HepG2 (cell line): ENCODE measurements at regions not wholly inside any gene's neighbourhood (a gene's known extent, or its start where the extent isn't known, plus 50 kb on each side); places are given as distances from the start of the nearest gene placed in this dataset.

Experiments used
- ATAC-seq: fragments of 200-7000 bp; cut with Tn5 transposase; 3 replicates; pipeline ENCODE4 v1.9.1; 2020; ENCODE audit warnings: mild to moderate bottlenecking, moderate library complexity
- BruUV-seq: library from RNA; stranded (reverse); fragments of 400-500 nt; replicated peaks from 2 replicates; lab custom pipeline; 2021; lab: Mats Ljungman, UMichigan
- CTCF ChIA-PET: fragments of 300-600 bp; formaldehyde crosslinking; extraction: SDS; loops from one replicate; lab custom pipeline; 2021; ENCODE audit warnings: low total read pairs, inconsistent platforms, low intra/inter-chr PET ratio; lab: Yijun Ruan, JAX
- POLR2A ChIA-PET: fragments of 350-600 bp; sonication (Branson Sonifier 250); formaldehyde crosslinking; loops from one replicate; lab custom pipeline; 2020; ENCODE audit warnings: antibody characterized with exemption, inconsistent platforms; lab: Yijun Ruan, JAX
- DNase-seq: peaks from one replicate; pipeline ENCODE4 v3.0.0-alpha.2; 2015; ENCODE audit warnings: low spot score
- FAIRE-seq: peaks from 3 replicates; lab custom pipeline; 2011; peaks lifted over from hg19 to GRCh38; lab: Jason Lieb, UNC
- H2AFZ ChIP-seq: one replicate; pipeline ENCODE4 v1.6.1; 2011; ENCODE audit warnings: low read length, inconsistent platforms
- H3K27ac ChIP-seq: fragments of 300-600 bp; 3 replicates; pipeline ENCODE4 v1.8.0; 2011; ENCODE audit warnings: mixed run types, mild to moderate bottlenecking, mixed read lengths, low read length, inconsistent platforms; ENCODE audit not compliant: insufficient read depth; ENCODE audit errors: extremely low read length
- H3K27me3 ChIP-seq, 2 experiments: fragments of 200-600 bp in 1 of 2; 2 replicates in 1 of 2; 3 replicates in 1 of 2; pipeline versions ENCODE4 v1.6.0 to v1.8.0; 2011; ENCODE audit warnings: low read length in 2 of 2, mild to moderate bottlenecking in 2 of 2, moderate library complexity in 2 of 2, inconsistent platforms in 1 of 2; ENCODE audit not compliant: insufficient read depth in 2 of 2, control insufficient read depth in 1 of 2
- H3K36me3 ChIP-seq, 2 experiments: fragments of 200-600 bp in 1 of 2; replicated peaks in 1 of 2; 2 replicates in 1 of 2; 3 replicates in 1 of 2; pipeline versions ENCODE4 v1.5.1 to v1.8.0; 2011; ENCODE audit warnings: low read length in 2 of 2, inconsistent platforms in 1 of 2; ENCODE audit not compliant: insufficient read depth in 2 of 2, control insufficient read depth in 1 of 2
- H3K4me1 ChIP-seq: 2 replicates; pipeline ENCODE4 v1.5.1; 2012; ENCODE audit warnings: low read length, inconsistent platforms; ENCODE audit not compliant: insufficient read depth
- H3K4me2 ChIP-seq: 2 replicates; pipeline ENCODE4 v1.6.0; 2011; ENCODE audit warnings: low read depth, low read length, inconsistent platforms
- H3K4me3 ChIP-seq, 3 experiments: fragments of 200-600 bp in 1 of 3; sonication (generic), shearing (Covaris generic) in 1 of 3; replicated peaks in 1 of 3; 2 replicates each; pipeline ENCODE4 v1.5.1; 2011 to 2016; ENCODE audit warnings: low read length in 3 of 3, inconsistent platforms in 2 of 3, low read depth in 2 of 3, mild to moderate bottlenecking in 2 of 3, control low read depth in 1 of 3, mixed read lengths in 1 of 3; ENCODE audit not compliant: insufficient read depth in 1 of 3
- H3K79me2 ChIP-seq: one replicate; pipeline ENCODE4 v1.6.1; 2011; ENCODE audit warnings: low read length, inconsistent platforms; ENCODE audit not compliant: insufficient read depth
- H3K9ac ChIP-seq: 2 replicates; pipeline ENCODE4 v1.6.0; 2011; ENCODE audit warnings: mild to moderate bottlenecking, low read depth, low read length, inconsistent platforms; ENCODE audit not compliant: insufficient read depth
- H3K9me3 ChIP-seq: 2 replicates; pipeline ENCODE4 v1.5.1; 2012; ENCODE audit warnings: mild to moderate bottlenecking, low read length
- H4K20me1 ChIP-seq: 2 replicates; pipeline ENCODE4 v1.6.0; 2011; ENCODE audit warnings: inconsistent platforms, mild to moderate bottlenecking, low read length, moderate library complexity; ENCODE audit not compliant: insufficient read depth
- CEBPG ChIP-seq: IDR thresholded peaks from 2 replicates; pipeline ENCODE4 v1.6.1; 2016
- CENPX ChIP-seq: sonication (generic); formaldehyde crosslinking; IDR thresholded peaks from 2 replicates; pipeline ENCODE4 v1.9.0; 2021; ENCODE audit warnings: mild to moderate bottlenecking, missing genetic modification reagents, moderate library complexity
- DNMT1 ChIP-seq: sonication (generic); formaldehyde crosslinking; IDR thresholded peaks from 2 replicates; pipeline ENCODE4 v1.5.1; 2020; ENCODE audit warnings: mild to moderate bottlenecking, missing genetic modification reagents
- E2F2 ChIP-seq: sonication (generic); formaldehyde crosslinking; IDR thresholded peaks from 2 replicates; pipeline ENCODE4 v1.4.0; 2020; ENCODE audit warnings: missing genetic modification reagents, borderline replicate concordance
- PCBP1 ChIP-seq: fragments of 200-400 bp; formaldehyde crosslinking; IDR thresholded peaks from 2 replicates; pipeline ENCODE4 v1.6.1; 2017; ENCODE audit warnings: mild to moderate bottlenecking, low read depth, low read length, borderline replicate concordance
- PHF21A ChIP-seq: sonication (generic); formaldehyde crosslinking; IDR thresholded peaks from 2 replicates; pipeline ENCODE4 v1.5.0; 2020; ENCODE audit warnings: mild to moderate bottlenecking, missing genetic modification reagents
- TBL1XR1 ChIP-seq: fragments of 150-350 bp; IDR thresholded peaks from 2 replicates; pipeline ENCODE4 v1.6.1; 2014; ENCODE audit warnings: borderline replicate concordance, low read length; ENCODE audit not compliant: partially characterized antibody
- ZMYM4 ChIP-seq: sonication (generic); formaldehyde crosslinking; IDR thresholded peaks from 2 replicates; pipeline ENCODE4 v1.8.1; 2023; ENCODE audit warnings: mild to moderate bottlenecking, missing genetic modification reagents
- ZNF253 ChIP-seq: sonication (generic); formaldehyde crosslinking; IDR thresholded peaks from 2 replicates; pipeline ENCODE4 v1.8.0; 2022; ENCODE audit warnings: mild to moderate bottlenecking, missing genetic modification reagents, borderline replicate concordance
- ZNF260 ChIP-seq: sonication (generic); formaldehyde crosslinking; IDR thresholded peaks from 2 replicates; pipeline ENCODE4 v1.4.0; 2020; ENCODE audit warnings: missing genetic modification reagents, low read depth, mild to moderate bottlenecking, borderline replicate concordance
- ZNF3 ChIP-seq: IDR thresholded peaks from 2 replicates; pipeline ENCODE4 v1.7.0; 2017; ENCODE audit warnings: inconsistent platforms
- ZNF367 ChIP-seq: sonication (generic); formaldehyde crosslinking; IDR thresholded peaks from 2 replicates; pipeline ENCODE4 v1.4.0; 2020; ENCODE audit warnings: missing genetic modification reagents, borderline replicate concordance
- ZNF468 ChIP-seq: sonication (generic); formaldehyde crosslinking; IDR thresholded peaks from 2 replicates; pipeline ENCODE4 v1.8.0; 2022; ENCODE audit warnings: mild to moderate bottlenecking, moderate library complexity, missing genetic modification reagents
- ZNF550 ChIP-seq: sonication (generic); formaldehyde crosslinking; IDR thresholded peaks from 2 replicates; pipeline ENCODE4 v1.4.0; 2020; ENCODE audit warnings: mild to moderate bottlenecking, missing genetic modification reagents, borderline replicate concordance
- ZNF724P ChIP-seq: sonication (generic); formaldehyde crosslinking; IDR thresholded peaks from 2 replicates; pipeline ENCODE4 v1.8.0; 2022; ENCODE audit warnings: missing genetic modification reagents, borderline replicate concordance
- ZNF784 ChIP-seq: sonication (generic); formaldehyde crosslinking; IDR thresholded peaks from 2 replicates; pipeline ENCODE4 v1.5.1; 2020; ENCODE audit warnings: missing genetic modification reagents, mild to moderate bottlenecking, borderline replicate concordance
- WGBS: methylation state at CpG from one replicate; pipeline ENCODE4 v1.1.6; 2017; ENCODE audit warnings: low lambda C conversion rate; 5-methylcytosine and 5-hydroxymethylcytosine counted together
- in situ Hi-C: cut with HindIII; loops from 2 replicates; pipeline ENCODE4 v1.10.0; 2017; ENCODE audit warnings: low pct_unique_long_range_greater_than_20kb; ENCODE audit not compliant: extremely low pct_ligation_motif_present
- intact Hi-C: fragments of 100-400 bp; cut with micrococcal nuclease; formaldehyde crosslinking; loops from one replicate; pipeline ENCODE4 v1.10.0; 2022; ENCODE audit not compliant: unreplicated experiment
- TF ChIP-seq, protein P1 (sequence below): sonication (generic); formaldehyde crosslinking; IDR thresholded peaks from 2 replicates; pipeline ENCODE4 v1.4.0; 2020; ENCODE audit warnings: mild to moderate bottlenecking, missing genetic modification reagents
- TF ChIP-seq, protein P2 (sequence below): fragments of 450-650 bp; IDR thresholded peaks from 2 replicates; pipeline ENCODE4 v1.6.1; 2016
- TF ChIP-seq, protein P3 (sequence below): sonication (generic); formaldehyde crosslinking; IDR thresholded peaks from 2 replicates; pipeline ENCODE4 v1.8.0; 2022; ENCODE audit warnings: mild to moderate bottlenecking, missing genetic modification reagents, moderate library complexity
- TF ChIP-seq, protein P4 (sequence below): sonication (generic); formaldehyde crosslinking; IDR thresholded peaks from 2 replicates; pipeline ENCODE4 v1.4.0; 2020; ENCODE audit warnings: mild to moderate bottlenecking, missing genetic modification reagents, borderline replicate concordance

DNA sequence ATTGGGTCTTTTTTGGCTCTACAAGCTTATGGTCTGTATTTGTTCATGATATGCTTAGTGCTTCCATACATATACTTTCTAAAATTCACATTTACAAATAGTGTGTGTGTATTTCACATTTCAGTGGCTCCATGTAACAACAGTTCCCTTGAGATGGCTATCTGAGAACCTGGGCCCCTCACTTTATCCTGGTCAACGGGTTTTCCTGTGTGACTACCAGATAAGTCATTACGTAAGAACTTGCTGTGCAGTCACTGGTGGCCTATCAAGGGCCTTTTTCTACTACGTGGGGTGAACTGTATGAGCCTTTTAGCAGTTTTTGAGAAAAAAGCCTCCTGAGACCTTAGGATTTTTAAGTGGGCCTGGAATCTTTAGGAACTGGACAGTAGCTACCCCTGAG lies 454.1 kb downstream of the PCNX1 start:
- ChIA-PET CTCF (no interaction called here), POLR2A (no interaction called here)
- H3K4me2 ChIP-seq: no peak overlapping the region
- H3K27ac ChIP-seq: no peak overlapping the region
- H3K36me3 ChIP-seq: no peaks in the 10 kb centered on the region
- 42% methylated on average over 3 of the region's 3 CpGs for WGBS
- no peaks in the 10 kb centered on the region for H3K27me3 ChIP-seq
- H2AFZ ChIP-seq: no peak overlapping the region
- H3K79me2 ChIP-seq: peaks cover 15% of the 10 kb centered on the region
- no TSS peak for BruUV-seq
- intact Hi-C loops: no loop called here
- DNase-seq (peak; percentile 40), FAIRE-seq (peak; percentile 32), ATAC-seq (peak; percentile 51)
- H4K20me1 ChIP-seq: no peaks in the 10 kb centered on the region
- H3K4me3 ChIP-seq: no peak overlapping the region
- no peaks in the 10 kb centered on the region for H3K9me3 ChIP-seq
- in situ Hi-C loops: no loop called here
- H3K4me1 ChIP-seq: peaks cover 38% of the 10 kb centered on the region
- no peak overlapping the region for H3K9ac ChIP-seq
- TF ChIP-seq CENPX: no peak
- TF ChIP-seq ZNF784: no peak
- no peak for TF ChIP-seq ZNF367 (CRISPR knock-in tag)
- TF ChIP-seq, protein P1, sequence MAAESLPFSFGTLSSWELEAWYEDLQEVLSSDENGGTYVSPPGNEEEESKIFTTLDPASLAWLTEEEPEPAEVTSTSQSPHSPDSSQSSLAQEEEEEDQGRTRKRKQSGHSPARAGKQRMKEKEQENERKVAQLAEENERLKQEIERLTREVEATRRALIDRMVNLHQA (CRISPR knock-in tag): no peak
- TF ChIP-seq TBL1XR1: no peak
- TF ChIP-seq ZNF468 (CRISPR knock-in tag): no peak
- 0 out of 2 replicates have a peak, but pooled peaks have one; percentile 18 for TF ChIP-seq PHF21A
- no peak for TF ChIP-seq ZNF253 (CRISPR knock-in tag)
- TF ChIP-seq, protein P2, sequence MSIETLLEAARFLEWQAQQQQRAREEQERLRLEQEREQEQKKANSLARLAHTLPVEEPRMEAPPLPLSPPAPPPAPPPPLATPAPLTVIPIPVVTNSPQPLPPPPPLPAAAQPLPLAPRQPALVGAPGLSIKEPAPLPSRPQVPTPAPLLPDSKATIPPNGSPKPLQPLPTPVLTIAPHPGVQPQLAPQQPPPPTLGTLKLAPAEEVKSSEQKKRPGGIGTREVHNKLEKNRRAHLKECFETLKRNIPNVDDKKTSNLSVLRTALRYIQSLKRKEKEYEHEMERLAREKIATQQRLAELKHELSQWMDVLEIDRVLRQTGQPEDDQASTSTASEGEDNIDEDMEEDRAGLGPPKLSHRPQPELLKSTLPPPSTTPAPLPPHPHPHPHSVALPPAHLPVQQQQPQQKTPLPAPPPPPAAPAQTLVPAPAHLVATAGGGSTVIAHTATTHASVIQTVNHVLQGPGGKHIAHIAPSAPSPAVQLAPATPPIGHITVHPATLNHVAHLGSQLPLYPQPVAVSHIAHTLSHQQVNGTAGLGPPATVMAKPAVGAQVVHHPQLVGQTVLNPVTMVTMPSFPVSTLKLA: no peak
- TF ChIP-seq ZMYM4: peak; percentile 53
- TF ChIP-seq ZNF260 (CRISPR knock-in tag): no peak
- peak; percentile 52; the same call in 1 of the 2 replicates for TF ChIP-seq CEBPG (CRISPR knock-in tag)
- TF ChIP-seq PCBP1: no peak
- no peak for TF ChIP-seq ZNF3
- no peak for TF ChIP-seq ZNF724P (CRISPR knock-in tag)
- TF ChIP-seq ZNF550 (CRISPR knock-in tag): no peak
- TF ChIP-seq, protein P3, sequence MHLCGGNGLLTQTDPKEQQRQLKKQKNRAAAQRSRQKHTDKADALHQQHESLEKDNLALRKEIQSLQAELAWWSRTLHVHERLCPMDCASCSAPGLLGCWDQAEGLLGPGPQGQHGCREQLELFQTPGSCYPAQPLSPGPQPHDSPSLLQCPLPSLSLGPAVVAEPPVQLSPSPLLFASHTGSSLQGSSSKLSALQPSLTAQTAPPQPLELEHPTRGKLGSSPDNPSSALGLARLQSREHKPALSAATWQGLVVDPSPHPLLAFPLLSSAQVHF (CRISPR knock-in tag): no peak
- no peak for TF ChIP-seq E2F2 (CRISPR knock-in tag)
- TF ChIP-seq, protein P4, sequence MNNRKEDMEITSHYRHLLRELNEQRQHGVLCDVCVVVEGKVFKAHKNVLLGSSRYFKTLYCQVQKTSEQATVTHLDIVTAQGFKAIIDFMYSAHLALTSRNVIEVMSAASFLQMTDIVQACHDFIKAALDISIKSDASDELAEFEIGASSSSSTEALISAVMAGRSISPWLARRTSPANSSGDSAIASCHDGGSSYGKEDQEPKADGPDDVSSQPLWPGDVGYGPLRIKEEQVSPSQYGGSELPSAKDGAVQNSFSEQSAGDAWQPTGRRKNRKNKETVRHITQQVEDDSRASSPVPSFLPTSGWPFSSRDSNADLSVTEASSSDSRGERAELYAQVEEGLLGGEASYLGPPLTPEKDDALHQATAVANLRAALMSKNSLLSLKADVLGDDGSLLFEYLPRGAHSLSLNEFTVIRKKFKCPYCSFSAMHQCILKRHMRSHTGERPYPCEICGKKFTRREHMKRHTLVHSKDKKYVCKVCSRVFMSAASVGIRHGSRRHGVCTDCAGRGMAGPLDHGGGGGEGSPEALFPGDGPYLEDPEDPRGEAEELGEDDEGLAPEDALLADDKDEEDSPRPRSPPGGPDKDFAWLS (CRISPR knock-in tag): no peak
- no peak for TF ChIP-seq DNMT1
